Left lobe of liver (tissue), 2 donors: ENCODE measurements at regions not wholly inside any gene's neighbourhood (a gene's known extent, or its start where the extent isn't known, plus 50 kb on each side); places are given as distances from the start of the nearest gene placed in this dataset.

ENCODE experiments used
- ATAC-seq: fragments of 200-7000 bp; cut with Tn5 transposase; one replicate; pipeline ENCODE4 v1.9.1; 2020; ENCODE audit warnings: mild to moderate bottlenecking, moderate library complexity
- DNase-seq: peaks from one replicate; pipeline ENCODE4 v3.0.0-alpha.2; 2020; ENCODE audit warnings: low spot score
- donor health status: DM: no; HTN: no; CAD: no; lungs with moderate emphysema.
- donor health status: DM: no; HTN: yes; CAD: no.

DNA sequence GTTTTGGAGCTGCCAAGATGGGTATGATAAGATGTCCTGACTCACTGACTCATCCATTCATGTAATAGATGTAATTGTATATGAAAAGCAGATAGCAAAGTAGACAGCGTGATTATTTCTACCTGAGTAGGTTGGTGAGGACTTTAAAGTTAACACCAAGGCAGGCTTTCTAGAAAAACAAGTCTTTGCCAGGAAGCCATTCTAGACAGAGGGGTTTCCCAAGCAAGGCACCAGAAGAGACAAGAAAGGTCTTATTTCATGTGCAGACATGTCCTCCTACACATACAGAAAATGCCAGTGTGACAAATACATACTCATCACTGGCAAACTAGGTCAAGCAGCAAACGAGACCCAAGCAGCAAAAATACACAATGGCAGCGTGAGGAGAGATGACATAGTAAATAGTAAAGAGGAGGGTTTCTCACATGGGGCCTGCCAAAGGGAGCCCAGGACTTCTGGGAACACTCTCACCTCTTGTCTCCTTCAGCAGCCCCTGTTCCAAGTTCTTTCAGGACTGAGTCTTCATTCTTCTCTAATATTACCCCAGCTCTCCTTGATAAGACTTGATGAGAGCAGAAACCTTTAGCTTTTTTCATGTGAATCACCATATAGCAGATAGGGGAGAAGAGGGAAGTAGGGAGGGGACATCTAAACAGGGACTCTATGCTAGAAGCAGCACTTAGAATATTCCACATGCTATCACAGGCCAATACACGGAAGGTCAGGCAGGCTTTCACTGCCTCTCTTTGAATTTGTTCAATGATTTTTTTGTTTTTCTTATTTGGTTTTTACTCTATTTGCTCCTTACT lies 114.6 kb upstream of the ATP1B1 start:
- DNase-seq (no peak), ATAC-seq (no peak)

GRCh38 chr1:169001353-169001752 lies 105.1 kb upstream of the ATP1B1 start:
- ATAC-seq (no peak), DNase-seq (no peak)

GRCh38 chr1:169003864-169004516 lies 102.5 kb upstream of the ATP1B1 start:
- ATAC-seq (peak; percentile 18), DNase-seq (peak; percentile 54)

DNA sequence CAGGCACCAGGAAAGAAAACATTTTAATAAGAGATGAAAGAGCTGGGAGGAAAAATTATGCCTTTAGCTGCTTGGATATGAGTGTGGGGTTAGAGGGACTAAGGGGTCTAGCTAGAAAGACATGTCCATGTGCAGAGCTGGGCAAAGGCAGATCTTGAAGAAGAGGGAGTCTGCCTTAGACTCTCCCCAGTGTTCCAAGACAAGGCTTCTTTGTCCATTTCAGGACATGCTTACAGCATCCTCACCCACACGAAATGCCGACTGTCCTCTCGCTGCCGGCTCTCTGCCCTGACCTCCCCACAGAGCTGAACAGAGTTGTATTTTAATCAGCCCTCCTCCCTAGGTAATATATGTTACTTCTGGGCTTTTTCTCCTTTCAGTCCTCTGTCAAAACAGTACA lies 100.7 kb upstream of the ATP1B1 start:
- no peak for ATAC-seq
- DNase-seq: no peak

DNA sequence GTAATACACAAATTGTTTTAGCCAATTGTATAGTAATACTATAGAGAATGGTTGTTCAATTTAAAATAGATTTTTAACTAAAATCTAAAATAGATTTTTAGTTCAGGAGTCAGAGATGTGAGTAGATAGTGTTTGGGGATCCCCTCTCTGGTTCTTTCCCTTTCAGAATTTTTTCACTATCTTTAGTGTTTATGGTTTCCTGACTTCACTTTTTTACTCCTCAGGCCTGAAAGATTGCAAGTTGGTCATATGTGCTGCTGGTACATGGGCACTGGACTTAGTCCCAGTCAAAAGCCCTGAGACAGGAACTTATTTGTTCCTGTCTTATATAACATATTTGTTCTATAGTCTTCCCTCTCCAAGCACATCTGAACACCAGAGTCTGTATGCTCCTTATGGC lies 96.8 kb upstream of the ATP1B1 start:
- ATAC-seq: no peak
- no peak for DNase-seq

GRCh38 chr1:169012416-169012815 lies 94.1 kb upstream of the ATP1B1 start:
- ATAC-seq: no peak
- DNase-seq: no peak

DNA sequence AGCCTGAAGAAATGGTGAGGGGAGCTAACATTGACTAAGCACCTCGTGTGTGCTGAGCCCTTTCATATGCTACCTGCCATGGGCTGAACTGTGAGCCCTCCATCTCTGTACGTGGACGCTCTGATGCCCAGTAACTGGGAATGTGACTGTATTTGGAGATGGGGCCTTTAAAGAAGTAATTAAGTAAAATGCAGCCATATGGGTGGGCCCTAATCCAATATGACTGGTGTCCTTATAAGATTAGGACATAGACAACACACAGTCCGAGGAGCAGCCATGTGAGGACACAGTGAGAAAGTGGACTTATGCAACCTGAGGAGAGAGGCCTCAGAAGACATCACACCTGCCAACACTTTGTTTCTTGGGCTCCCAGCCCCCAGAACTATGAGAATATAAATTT lies 92.7 kb upstream of the ATP1B1 start:
- no peak for DNase-seq
- ATAC-seq: no peak

DNA sequence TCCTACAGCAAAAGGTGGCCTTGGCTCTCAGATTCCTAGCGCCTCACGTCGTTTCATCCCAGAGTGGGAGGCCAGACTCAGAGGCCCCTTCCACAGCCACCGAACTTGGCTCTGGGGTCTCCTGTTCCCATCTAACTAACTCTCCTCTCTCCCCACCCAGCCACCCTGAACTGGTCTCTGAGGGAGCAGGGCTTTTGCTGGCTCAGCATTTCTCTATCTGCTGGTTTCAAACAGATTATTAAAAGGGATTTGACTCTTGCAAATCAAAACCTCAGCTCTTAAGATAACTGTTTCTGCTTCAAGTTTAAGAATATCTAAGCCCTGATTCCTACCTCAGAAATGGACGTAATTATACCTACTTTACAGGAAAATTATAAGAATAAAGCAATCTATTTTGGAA lies 91.0 kb upstream of the ATP1B1 start:
- ATAC-seq (no peak), DNase-seq (no peak)

- DNase-seq: no peak
- ATAC-seq: no peak
Measured at GRCh38 chr1:169018751-169019150, 87.7 kb upstream of the ATP1B1 start.

DNA sequence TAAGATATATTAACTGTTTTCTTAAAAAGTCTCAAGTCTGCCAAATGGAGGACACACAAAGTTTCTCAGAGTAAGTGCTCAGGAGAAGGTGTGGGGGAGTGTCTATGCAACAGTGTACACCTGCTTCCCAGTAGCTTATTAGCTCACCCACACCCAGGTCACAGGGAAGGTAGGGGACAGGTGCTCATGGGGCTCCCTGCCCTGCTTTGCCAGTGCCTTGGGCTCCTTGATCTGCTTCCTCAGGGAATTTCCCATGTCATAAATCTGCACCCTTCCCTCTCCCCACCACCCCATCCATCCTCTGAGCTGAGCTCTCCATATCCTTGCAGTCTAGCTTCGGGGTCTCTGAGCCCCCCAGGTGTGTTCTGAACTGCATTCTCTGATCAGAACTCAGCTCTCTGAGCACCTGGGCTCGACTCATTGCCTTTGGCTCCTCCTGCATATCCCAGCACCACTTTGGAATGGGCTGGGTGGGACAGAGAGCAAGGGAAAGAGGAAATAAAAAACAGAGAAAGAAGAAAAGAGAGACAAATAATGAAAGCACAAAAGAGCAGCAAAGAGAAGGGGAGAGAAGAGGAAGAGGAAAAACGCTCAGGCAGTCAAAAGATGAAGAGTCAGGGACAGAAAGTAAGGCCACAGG lies 87.0 kb upstream of the ATP1B1 start:
- DNase-seq (no peak), ATAC-seq (no peak)

- DNase-seq (no peak), ATAC-seq (no peak)
Measured at GRCh38 chr1:169020684-169021083, 85.8 kb upstream of the ATP1B1 start.

DNA sequence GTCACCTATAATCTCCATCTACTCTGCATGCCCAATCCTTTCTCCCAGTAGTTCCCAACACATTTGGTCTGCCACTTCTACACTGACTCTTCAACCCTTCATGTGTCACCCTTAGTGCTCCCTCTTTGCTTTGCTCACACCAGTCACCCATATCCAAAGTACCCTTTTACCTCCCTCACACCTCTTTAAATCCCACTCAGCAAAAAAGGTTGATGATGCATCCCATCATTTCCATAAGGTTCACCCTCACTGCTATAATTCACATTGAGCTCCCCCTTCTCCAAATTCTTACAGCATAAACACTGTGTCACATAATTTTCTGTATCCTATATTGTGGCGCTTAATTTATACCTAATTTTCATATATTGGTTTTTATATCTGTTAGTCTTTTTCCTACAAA lies 83.8 kb upstream of the ATP1B1 start:
- ATAC-seq: no peak

DNA sequence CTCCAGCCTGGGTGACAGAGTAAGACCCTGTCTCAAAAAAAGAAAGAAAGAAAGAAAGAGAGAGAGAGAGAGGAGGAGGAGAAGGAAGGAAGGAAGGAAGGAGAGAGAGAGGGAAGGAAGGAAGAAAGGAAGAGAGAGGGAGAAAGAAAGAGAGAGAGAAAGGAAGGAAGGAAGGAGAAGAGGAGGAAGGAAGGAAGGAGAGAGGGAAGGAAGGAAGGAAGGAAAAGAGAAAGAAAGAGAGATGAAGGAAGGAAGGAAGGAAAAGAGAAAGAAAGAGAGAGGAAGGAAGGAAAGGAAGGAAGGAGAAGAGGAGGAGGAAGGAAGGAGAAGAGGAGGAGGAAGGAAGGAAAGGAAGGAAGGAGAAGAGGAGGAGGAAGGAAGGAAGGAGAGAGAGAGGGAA lies 82.2 kb upstream of the ATP1B1 start:
- DNase-seq: no peak
- no peak for ATAC-seq

More for the DNA sequence above, 83.8 kb upstream of the ATP1B1 start:
- DNase-seq: no peak

- no peak for DNase-seq
Measured at GRCh38 chr1:169024800-169025271, 81.7 kb upstream of the ATP1B1 start.

GRCh38 chr1:169025412-169025811 lies 81.1 kb upstream of the ATP1B1 start:
- ATAC-seq (no peak), DNase-seq (no peak)

More at GRCh38 chr1:169024800-169025271, 81.7 kb upstream of the ATP1B1 start:
- no peak for ATAC-seq

- ATAC-seq (no peak), DNase-seq (no peak)
Measured at GRCh38 chr1:169027607-169028320, 78.7 kb upstream of the ATP1B1 start.

GRCh38 chr1:169031566-169032224 lies 74.8 kb upstream of the ATP1B1 start:
- DNase-seq (no peak), ATAC-seq (no peak)

DNA sequence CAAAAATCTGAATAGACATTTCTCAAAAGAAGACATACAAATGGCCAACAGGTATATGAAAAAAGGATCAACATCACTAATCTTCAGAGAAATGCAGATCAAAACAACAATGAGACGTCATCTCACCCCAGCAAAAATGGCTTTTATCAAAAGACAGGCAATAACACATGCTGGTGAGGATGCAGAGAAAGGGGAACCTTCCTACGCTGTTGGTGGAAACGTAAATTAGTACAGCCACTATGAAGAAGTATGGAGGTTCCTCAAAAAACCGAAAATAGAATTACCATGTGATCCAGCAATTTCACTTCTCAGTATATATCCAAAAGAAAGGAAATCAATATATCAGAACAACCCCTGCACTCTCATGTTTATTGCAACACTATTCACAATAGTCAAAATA lies 65.1 kb upstream of the ATP1B1 start:
- DNase-seq (no peak), ATAC-seq (no peak)

DNA sequence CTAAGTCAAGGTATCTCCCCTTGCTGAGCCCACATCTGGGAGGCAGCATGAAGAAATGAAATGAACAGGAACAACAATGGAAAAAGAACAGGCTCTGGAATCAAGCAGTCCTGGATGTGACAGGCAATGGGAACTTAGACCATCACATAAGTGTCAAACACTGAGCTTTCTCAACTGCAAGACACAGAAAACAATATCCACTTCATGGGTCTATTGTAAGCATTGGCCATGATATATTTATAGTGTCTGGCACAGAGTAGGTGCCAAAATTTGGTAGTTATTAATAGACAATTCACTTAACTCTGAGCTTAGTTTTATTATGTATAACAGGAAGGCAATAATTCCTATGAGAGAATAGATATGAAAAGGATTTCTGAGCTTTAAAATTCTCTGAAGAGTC lies 64.1 kb upstream of the ATP1B1 start:
- no peak for ATAC-seq

DNA sequence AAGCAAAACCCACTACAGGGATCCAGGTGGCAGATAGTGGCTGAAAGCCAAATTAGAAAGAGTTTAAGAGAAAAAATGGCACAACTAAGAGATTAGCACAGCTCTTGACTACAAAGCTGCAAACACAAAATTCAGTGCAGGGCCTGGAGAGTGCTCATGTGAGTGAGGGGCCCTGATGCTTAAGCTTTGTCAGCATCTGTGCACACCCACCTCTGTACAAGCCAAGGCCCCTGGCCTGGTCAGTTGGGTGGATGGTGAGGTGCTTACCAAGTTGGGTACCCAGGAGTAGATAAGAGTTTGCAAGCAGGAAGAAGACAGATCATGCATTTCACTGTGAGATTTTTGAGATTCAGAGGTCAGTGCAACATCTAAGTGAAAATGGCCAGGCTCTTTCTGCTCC lies 62.7 kb upstream of the ATP1B1 start:
- ATAC-seq (no peak), DNase-seq (no peak)

More for the DNA sequence above, 64.1 kb upstream of the ATP1B1 start:
- DNase-seq: no peak

DNA sequence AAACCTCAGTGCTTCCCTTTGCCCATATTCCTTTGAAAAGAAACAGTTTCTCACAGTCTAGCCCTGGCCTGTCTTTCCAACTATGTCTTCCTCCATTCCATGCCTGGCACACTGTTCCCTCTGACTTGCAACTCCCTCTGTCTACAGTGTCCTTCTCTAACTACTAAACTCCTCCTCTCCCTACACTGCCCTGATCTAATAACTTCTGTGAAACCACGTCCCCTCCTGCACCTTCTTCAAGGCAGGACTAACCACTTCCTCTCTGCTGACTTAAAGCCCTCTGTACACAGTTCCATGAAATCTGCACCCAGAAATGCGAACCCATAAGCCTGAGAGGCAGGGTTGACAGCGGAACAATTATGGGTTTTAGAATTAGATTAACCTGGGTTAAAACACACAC lies 62.2 kb upstream of the ATP1B1 start:
- ATAC-seq: peak; percentile 63
- no peak for DNase-seq
